ENCODE measurements at regions not wholly inside any gene's neighbourhood (a gene's known extent, or its start where the extent isn't known, plus 50 kb on each side); places are given as distances from the start of the nearest gene placed in this dataset.
"Not testable (repeated sequence)": the region's sequence is repeated elsewhere in the genome, so short reads cannot be mapped to it uniquely, and the experiment has no call there.

DNA sequence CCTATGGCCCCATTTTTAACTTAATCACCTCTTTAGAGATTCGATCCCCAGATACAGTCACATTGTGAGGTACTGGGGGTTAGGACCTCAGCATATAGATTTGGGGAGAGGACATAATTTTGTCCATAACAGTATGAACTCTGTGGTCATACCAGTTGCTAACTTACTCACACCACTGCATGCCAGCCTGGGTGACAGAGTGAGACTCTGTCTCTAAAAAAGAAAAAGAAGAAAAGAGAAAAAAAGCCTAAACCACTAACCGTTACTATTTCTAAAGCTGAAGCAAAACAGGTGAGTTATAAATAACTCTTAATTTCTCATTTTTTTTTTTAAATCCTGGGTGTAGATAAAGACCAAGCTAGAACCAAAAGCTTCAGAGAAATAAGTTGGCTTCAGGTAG, 155.1 kb upstream of the AUTS2 start:
- DNase-seq, result no peak

DNA sequence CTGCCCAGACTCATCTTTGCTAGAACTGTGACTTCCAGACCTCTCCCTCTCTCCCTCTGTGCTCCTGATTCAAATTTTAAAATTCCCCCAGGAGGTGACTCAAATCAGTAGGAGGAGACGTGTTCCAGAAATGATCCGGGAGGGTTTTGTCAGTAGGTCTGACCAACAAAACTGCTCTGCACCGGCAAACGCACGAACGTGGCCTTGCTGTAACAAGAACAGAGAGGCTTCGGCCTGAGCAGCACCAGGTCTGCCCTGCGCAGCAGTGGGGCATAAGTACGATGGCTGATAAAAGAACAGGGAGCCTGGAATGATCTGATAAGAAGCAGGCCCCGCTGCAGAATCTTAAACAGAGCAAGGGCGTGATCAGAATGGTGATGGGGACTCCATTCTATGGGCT, 152.7 kb upstream of the AUTS2 start:
- no peak for DNase-seq

DNA sequence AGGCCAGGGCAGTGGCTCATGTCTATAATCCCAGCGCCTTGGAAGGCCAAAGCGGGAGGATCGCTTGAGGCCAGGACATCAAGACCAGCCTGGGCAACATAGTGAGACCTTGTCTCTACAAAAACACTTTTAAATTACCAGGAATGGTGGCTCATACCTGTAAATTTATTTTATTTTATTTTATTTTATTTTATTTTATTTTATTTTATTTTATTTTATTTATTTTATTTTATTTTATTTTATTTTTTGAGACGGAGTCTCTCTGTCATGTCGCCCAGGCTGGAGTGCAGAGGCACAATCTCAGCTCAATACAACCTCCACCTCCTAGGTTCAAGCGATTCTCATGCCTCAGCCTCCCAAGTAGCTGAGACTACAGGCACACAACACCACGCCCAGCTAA, 152.1 kb upstream of the AUTS2 start:
- not testable (repeated sequence) for DNase-seq

DNA sequence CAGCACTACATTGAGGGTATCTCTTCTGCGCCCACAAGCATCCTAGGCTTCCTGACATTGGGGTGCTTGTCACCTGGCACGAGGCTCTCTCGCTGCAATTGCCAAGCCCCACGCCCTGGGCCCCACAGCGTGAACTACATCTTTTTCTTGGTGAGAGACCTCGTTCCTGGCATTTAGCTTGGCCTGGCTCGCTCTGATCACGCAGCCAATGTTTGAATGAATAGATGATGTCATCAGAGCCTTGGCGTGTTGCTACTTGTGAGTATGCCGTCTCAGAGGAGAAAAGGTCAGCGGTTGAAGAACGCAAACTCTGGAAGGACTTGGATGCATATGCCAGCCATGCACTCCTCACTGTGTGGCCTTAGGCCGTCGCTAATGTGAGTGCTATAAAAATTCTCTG, 150.2 kb upstream of the AUTS2 start:
- no peak for DNase-seq

DNA sequence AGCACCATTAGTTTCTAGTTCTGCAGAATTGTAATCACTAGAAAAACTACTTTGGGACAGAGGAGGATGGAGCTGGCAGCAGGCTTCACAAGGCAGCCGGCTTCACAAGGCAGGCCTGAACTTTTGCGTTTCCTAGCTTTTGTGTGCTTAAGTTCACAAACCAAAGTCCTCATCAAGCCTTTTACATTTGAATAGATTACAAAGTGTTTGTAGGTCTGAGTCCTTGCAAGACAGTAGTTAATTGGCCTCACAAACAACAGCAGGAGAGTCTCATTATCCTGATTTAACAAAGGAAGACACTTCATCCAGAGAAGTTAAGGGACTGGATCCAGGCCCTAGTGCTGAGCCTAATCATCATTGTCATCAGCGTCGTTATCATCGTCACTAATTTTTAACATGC, 147.8 kb upstream of the AUTS2 start:
- no peak for DNase-seq

DNA sequence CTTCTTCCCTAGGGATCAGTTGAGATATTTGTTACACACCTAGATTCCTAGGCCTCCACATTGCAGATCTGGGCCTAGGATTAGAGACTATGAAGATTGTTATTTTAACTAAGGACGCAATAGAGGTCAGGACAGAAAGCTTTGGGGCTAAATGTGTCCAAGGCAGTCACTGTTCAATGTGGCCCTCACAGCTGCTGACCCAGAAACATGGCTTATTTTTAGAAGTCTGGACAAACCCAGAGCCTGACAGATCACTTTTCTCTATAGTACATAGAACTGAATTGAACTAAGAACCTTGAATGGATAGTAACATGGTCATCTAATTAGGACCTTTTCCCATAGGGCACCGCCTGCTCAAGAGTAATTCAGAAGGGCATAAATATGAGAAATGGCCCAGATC, 146.6 kb upstream of the AUTS2 start:
- DNase-seq, result no peak

DNA sequence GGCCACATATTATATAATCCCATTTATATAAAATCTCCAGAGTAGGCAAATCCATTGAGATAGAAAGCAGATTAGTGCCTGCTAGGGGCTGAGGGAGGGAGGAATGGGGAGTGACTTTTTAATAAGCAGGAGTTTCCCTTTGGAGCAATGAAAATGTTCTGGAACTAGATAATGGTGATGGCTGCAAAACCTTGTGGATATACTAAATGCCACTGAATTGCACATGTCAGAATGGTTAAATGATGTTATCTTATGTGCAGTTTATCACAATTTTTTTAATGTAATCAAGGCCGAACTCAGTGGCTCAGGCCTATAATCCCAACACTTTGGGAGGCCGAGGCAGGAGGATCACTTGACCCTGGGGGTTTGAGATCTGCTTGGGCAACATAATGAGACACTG, 145.5 kb upstream of the AUTS2 start:
- no peak for DNase-seq

DNA sequence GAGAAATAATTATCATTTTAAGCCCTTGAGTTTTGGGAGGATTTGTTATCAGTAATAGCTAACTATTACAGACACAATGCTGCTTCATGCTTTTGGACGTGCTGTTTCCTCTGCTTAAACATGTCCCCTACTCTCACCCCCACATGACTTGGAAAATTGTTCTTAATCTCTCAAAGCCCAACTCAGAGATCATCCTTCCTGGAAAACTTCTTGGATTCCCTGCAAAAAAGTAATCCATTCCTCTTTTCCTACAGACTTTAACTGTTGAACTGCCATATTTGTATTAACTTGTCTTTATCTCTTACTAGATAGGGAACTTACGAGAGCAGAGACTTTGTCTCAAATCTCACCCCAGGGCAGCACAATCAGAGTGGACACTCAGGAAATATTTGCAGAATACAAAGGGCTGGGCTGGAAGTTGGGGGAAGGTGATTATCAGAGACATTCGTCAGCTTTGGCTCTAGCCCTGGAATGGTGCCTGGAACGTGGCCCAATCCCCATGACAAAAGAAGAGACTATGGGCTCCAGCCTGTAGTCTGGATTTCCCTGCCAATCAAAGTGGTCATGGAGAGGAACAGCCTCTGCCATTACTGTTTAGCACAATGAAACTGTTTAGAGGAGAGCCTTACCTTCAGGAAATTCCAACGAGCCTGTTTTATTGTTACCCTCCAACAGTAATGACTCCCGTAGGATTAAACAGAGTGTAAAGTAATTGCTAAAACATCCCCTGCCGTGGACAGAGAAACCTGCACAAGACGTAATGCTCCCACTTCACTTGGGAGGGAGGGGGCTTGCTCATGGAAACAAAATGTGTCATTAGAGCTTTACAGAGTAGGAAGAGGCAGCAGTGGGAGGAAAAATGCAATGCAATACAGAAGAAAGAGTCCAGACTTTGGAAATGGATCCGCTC, 140.4 kb upstream of the AUTS2 start:
- DNase-seq, result peak; percentile 16

DNA sequence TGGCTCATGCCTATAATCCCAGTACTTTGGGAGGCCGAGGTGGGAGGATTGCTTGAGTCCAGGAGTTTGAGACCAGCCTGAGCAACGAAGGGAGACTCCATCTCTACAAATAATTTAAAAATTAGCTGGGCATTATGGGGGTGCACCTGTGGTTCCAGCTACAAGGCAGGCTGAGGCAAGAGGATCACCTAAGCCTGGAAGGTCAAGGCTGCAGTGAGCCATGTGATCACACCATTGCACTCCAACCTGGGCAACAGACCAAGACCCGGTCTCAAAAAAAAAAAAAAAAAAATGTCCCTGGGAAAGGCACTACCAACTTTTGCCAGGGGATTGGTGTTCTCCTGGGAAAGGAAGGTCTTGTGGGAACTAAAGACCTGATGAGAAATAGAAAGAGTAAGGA, 134.2 kb upstream of the AUTS2 start:
- DNase-seq, result no peak

DNA sequence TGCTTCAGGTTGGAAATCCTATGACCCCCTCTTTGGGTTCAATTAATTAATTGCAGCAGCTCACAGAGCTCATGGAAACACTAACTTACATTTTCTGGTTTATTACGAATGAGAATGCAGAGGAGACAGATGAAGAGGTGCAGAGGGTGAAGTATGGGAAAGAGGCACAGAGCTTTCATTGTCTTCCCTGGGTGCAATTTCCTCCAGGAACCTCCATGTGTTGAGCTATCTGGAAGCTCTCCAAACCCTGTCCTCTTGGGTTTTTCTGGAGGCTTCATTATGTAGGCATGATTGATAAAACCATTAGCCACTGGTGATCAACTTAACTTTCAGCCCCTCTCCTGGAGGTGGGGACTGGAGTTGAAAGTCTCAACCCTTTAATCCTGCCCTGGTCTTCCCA, 133.0 kb upstream of the AUTS2 start:
- DNase-seq, result no peak

DNA sequence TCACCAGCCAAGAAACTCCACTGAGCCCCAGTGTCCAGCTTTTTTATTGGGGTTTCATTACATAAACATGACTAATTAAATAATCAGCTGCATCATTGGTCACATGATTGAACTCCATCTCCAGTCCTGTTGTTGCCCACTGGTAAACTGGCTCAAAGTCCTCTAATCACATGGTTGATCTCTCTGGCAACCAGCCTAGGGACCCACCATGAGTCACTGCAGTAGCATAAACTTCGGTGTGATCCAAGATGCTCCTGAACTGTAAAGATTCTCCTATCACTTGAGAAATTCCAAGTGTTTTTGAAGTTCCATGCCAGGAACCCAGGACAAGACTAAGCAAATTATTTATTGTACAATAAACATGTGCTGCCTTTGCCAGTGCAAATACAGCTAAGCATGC, 130.4 kb upstream of the AUTS2 start:
- no peak for DNase-seq

DNA sequence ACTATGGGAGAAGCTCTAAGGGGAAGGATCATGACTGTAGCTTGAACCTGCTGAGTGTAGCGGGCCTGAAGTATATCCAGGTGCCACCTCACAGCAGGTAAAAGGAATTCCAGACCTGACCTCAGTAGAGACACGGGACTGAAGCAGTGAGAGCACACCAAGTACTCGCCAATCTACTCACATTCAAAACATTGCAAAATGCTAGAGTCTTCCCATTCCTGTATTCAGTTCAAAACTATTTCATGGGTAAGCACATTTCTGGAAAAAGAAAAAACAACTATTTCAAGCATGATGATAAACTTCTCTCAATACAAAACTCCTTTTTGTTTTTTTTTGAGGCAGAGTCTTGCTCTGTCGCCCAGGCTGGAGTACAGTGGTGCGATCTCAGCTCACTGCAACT, 121.9 kb upstream of the AUTS2 start:
- no peak for DNase-seq

DNA sequence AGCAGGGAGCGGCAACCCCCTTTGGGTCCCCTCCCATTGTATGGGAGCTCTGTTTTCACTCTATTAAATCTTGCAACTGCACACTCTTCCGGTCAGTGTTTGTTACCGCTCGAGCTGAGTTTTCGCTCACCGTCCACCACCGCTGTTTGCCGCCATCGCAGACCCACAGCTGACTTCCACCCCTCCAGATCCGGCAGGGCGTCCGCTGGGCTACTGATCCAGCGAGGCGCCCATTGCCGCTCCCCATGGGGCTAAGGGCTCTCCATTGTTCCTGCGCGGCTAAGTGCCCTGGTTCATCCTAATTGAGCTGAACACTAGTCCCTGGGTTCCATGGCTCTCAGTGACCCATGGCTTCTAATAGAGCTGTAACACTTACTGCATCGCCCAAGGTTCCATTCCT, 115.6 kb upstream of the AUTS2 start:
- no peak for DNase-seq

DNA sequence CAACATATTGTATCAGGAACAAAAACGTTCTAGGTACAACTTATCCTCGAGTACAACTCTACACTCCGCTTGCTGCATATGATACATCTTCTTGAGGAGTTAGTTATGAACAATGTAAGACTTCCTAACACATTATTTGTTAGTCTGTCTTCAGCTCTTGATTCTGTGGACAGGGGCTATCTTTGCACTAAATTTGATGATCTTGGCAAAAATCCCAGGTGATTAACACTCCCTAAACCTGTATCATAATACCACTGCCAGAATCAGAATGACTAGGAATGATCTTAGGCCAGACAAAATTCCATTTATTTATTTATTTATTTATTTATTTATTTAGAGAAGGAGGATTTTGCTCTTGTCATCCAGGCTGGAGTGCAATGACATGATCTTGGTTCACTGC, 108.7 kb upstream of the AUTS2 start:
- no peak for DNase-seq

DNA sequence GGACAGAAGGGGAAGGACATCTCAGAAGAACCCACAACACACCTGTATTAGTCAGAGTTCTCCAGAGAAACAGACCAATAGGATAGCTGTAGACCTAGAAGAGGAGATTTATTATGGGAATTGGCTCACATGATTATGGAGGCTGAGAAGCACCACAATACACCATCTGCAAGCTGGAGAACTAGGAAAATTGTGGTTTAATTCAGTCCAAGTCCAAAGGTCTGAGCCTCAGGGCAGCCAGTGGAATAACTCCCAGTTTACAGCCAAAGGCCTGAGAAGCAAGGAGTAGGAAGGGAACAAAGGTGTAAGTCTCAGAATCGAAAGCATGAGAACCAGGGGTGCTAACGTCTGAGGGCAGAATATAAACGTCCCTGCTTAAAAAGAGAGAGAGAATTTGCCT, 99.6 kb upstream of the AUTS2 start:
- DNase-seq, result no peak

DNA sequence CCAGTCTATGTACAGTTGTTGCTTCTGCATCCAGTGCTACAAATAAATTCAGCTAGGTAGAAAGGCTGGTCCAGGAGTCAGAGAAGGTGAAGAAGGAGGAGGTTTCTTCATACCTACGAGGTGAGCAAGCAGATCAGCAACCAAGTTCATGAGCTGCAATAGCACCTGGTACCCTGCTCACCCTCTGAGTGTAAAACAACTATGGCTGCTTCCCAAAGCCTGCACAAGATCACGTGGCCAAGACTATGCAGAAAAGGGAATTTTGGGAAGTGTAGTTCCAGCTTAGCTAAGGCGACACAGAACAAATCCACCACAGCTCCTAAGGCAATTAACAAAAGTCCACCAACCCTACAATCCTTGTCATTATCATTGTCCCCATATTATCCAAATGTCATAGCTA, 95.9 kb upstream of the AUTS2 start:
- DNase-seq, result no peak

DNA sequence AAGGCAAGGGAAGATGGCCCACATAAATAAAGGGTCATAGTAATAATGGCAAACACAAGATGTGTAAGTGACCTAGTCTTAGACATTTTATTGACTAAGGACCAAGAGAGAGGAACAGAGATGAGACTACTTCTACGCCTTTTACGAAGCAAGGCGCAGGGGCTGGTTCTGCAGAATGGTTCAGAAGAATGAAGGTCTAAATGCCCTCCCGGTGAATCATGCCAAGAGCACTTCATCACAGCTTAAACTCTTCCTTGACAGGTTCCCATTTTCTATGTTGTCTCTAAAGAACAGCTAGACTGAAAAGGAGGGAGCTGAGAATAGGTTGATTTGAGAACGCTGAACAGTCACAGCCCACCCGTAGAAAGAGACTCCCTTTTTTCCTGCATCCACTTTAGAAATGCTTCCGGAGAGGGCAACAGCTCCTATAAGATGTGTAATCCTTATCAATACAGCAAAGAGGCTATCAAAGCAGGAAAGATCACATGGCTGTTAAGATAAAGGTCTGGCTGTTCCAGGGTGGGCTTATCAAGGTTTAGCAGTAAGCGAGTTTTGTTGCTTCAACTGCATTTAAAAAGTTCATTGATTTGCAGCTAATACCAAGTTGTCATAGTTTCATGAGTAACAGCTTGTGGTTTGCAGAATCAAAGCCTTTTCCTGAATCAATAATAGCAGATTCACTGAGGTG, 93.4 kb upstream of the AUTS2 start:
- no peak for DNase-seq

DNA sequence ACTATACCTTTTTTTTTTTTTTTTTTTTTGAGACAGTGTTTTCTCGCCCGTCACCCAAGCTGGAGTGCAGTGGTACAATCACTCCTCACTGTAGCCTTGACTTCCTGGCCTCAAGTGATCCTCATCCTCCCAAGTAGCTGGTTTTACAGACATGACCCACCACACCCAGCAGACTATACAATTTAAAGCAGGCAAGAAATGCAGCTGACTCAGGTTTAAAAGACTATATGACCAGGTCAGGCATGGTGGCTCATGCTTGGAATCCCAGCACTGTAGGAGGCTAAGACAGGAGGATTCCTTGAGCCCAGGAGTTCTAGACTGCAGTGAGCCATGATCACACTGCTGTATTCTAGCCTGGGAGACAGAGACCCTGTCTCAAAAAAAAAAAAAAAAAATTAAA, 89.5 kb upstream of the AUTS2 start:
- no peak for DNase-seq

DNA sequence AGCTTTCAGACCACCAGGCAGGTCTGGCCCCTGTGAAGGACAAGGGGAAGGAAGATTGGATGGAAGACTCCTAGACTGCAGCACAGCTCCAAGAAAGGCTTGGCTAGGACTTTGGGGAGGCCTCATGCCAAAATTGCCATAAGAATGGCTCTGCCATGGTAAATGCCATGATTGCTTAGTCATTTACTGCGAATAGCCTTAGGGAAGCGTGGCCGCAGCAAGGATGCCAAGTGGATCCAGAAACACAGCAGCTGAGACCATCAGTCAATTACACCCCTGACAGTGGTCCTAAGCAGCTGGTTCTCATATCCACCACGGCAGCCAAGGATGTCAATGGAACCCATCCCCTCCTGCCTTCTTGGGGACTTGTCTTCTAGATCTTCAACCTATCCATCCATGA, 88.2 kb upstream of the AUTS2 start:
- DNase-seq, result no peak

DNA sequence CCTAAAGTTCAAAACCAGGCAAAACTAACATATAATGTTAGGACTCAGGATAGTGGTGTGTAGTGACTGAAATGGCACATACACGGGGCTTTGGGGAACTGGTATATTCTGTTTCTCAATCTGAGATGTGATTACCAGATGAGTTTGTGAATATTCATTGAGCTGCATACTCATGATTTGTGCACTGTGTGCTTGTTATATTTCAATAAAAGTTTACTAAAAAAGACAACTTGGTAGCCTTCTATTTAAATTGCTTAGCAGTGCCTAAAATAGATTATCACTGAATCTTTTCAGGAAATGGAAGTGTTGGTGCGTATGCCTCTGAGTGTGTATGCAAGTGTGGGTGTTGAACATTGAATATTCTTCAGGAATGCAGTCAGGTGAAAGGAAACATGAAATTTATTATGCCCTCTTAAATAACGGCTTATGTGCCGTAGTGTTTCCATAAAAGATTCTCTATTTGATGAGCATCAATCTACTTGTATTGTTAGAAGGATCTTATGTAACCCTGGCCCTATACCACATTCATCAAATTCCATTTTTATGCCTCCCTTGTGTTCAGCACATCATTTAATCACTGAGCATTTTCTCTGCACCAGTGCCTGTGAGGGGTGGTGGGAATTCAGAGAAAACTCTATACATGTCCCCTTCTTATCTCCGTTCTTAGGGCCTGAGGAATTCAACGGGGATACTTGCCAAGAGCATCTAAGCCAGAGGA, 82.6 kb upstream of the AUTS2 start:
- no peak for DNase-seq

DNA sequence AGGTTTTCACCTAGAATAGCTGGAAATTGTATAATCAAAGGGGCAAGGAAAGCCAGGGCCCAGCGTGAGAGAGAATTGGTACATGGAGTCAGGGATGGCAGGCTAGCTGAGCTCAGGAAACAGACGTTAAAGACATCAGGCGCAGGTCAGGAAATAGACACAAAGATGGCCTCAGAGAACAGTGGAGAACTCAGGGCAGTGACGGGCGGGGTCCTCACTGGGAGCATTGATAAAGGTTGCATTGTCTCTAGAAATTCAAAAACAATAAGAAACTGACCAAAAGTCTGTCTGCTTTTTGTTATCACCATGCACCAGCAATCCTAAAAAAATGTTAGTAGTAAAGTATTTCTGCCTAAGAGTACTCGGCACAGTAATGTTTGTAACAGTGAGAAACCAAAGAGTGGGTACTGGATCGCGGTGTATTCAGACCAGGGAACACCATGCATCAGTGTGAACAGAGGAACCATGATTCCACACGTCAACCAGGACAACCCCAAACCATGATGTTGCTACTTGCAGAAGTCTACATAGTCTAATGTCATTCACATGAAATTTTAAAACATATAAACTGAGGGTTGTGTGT, 81.9 kb upstream of the AUTS2 start:
- no peak for DNase-seq

DNA sequence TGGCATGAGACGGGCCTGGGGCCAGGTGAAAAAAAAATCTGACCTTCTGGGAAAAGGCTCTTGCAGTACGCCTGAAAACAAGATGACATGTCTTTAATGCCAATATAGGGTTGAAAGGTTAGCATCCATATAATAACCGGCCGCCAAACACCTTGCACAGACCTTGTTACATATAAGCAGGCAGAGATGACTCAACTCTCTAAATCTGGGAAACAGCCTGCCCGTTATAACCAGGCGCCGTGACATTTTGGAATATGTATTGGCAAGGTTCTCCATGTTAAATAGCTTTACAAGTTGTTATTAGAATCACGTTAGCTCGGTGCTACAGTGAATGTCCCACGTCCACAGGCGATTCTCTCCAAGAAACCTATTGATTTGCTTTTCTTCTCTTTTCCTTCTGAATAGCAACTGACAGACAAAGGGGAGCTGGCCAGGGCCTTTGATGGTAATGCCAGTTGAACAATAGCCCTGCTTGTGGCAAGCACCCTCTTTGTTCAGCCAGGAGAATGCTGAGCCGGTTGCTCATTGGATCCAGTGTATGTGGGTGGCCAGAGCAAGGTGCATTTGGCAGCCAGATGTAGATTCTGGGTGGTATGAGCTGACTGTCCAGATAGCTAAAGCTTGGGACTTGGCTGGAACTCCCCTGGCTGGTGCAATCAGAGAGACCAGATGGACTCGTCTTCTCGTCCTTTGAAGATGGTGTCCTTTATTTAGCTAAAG, 80.1 kb upstream of the AUTS2 start:
- no peak for DNase-seq

DNA sequence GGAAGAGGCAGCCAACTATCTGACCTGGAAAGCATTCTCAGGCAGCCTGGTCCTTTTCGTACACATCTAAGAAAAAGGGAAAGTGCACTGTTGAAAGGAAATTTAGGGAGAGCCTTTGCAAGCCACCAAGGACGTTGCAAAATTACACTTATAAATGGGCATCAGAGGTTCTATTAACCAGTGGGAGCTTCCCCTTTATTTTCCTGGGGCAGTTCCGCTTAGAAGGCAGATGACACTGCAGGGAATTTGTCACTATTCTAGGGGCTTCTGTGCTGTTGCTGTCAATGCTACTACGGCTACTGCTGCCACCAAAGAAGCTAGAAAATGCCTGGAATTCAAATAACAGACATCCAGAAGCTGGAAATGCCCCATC, 79.6 kb upstream of the AUTS2 start:
- no peak for DNase-seq

All from NCI-H345 (cell line).